SK-MEL-5 (cell line): ENCODE measurements at regions not wholly inside any gene's neighbourhood (a gene's known extent, or its start where the extent isn't known, plus 50 kb on each side); places are given as distances from the start of the nearest gene placed in this dataset.

Experiments
- DNase-seq: peaks from one replicate; pipeline ENCODE4 v3.0.0-alpha.2; 2016; ENCODE audit warnings: low read depth, low spot score
- in situ Hi-C: cut with HindIII; loops from 2 replicates; pipeline ENCODE4 v1.10.0; 2016; ENCODE audit warnings: low sequenced_read_pairs, high pct_unique_total_duplicates, low pct_unique_long_range_greater_than_20kb

DNA sequence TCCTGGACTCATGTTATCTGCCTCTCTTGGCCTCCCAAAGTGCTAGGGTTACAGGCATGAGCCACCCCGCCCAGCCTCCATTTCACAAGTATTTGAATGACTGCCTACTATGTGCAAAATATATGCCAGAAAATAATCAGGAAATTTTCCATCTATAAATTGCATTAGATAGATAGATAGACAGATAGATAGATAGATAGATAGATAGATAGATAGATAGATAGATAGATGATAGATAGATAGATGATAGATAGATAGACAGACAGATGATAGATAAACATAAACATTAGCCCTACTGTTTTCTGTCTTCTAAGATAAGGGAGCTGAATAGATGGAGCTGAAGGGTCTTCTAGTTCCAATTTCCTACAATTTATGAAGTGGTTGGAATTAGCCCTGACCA is 87.4 kb upstream of the TRIM2 start:
- in situ Hi-C loops: no loop called here
- no peak for DNase-seq

GRCh38 chr4:153117554-153117953 is 86.7 kb upstream of the TRIM2 start:
- in situ Hi-C loops: no loop called here

GRCh38 chr4:153119626-153120025 is 84.6 kb upstream of the TRIM2 start:
- in situ Hi-C loops: no loop called here
- DNase-seq: no peak

More at GRCh38 chr4:153117554-153117953, 86.7 kb upstream of the TRIM2 start:
- DNase-seq: no peak

DNA sequence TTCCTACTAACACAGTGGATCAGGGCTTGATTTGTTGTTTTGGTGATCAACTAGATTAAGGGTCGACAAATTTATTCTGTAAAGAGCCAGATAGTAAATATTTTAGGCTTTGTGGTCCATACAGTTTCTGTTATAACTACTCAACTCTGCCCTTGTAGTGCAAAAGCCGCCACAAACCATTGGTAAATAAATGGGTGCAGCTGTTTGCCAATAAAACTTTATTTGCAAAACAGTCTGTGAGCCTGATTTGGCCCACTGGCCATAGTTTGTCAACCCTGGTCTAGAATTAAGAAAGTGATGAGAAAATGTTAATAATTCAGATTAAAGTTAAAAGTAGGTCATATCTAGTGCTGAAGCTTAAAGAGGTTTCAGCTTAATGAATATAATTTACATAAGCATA is 84.0 kb upstream of the TRIM2 start:
- in situ Hi-C loops: no loop called here

GRCh38 chr4:153122855-153123254 is 81.4 kb upstream of the TRIM2 start:
- in situ Hi-C loops: no loop called here
- no peak for DNase-seq

More for the DNA sequence above, 84.0 kb upstream of the TRIM2 start:
- DNase-seq: no peak

DNA sequence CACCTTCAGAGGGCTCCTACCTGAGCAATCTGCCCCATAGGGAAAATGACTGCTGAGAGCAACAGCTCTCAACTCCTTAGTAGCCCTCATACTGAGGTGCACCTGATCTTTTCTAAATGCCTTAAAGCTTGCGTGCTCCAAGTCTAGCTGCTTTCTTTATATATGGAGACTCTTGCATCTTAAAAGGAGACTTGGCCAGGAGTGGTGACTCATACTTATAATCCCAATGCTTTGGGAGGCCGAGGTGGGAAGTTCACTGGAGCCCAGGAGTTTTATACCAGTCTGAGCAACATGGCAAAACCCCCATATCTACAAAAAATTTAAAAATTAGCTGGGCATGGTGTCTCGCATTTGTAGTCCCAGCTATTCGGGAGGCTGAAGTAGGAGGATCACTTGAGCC is 78.1 kb upstream of the TRIM2 start:
- in situ Hi-C loops: no loop called here

GRCh38 chr4:153127760-153128494 is 76.3 kb upstream of the TRIM2 start:
- DNase-seq: peak; percentile 83
- in situ Hi-C loops: no loop called here

More for the DNA sequence above, 78.1 kb upstream of the TRIM2 start:
- no peak for DNase-seq

DNA sequence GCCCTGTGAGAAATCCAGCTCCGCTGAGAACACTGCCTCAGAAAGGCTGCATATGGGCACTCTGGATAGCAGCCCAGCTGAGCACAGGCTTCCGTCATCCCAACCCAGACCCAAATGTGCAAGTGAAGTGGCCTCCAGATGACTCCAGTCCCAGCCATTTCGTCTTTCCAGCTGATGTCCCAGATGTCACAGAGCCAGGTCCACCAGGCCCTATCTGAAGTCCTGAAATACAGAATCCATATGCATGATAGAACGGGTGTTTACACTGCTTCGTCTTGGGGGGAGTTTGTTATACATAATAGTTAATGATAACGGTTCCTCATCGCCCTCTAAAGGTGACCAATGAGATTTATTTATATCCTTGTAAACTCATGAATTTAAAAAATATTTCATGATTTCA is 72.6 kb upstream of the TRIM2 start:
- DNase-seq: no peak
- in situ Hi-C loops: no loop called here

- in situ Hi-C loops: no loop called here
Measured at GRCh38 chr4:153137159-153137558, 67.1 kb upstream of the TRIM2 start.

GRCh38 chr4:153137677-153138630 is 66.3 kb upstream of the TRIM2 start:
- in situ Hi-C loops: no loop called here
- DNase-seq: no peak

More at GRCh38 chr4:153137159-153137558, 67.1 kb upstream of the TRIM2 start:
- no peak for DNase-seq

DNA sequence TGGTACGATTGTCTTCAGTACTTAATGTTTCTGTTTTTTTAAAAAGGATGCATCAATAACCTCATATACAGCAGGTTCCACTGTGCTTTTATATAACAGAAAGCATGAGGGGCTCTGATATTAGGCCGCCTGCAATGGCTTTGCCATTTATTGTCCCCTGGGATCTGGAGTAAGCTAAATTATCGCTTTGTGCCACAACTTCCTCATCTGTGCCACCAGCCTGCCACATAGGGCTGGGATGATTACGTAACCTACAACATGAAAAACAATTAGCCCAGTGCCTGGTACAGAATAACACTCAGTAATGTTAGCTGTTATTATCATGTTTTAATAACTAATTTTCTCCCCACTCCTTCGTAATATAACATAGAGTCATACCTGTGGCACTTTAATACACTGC is 65.5 kb upstream of the TRIM2 start:
- DNase-seq: no peak
- in situ Hi-C loops: no loop called here

GRCh38 chr4:153140294-153140693 is 63.9 kb upstream of the TRIM2 start:
- in situ Hi-C loops: no loop called here

GRCh38 chr4:153141238-153141637 is 63.0 kb upstream of the TRIM2 start:
- DNase-seq: no peak
- in situ Hi-C loops: no loop called here

More at GRCh38 chr4:153140294-153140693, 63.9 kb upstream of the TRIM2 start:
- DNase-seq: no peak

GRCh38 chr4:153142700-153143438 is 61.4 kb upstream of the TRIM2 start:
- peak; percentile 82 for DNase-seq
- in situ Hi-C loops: no loop called here

DNA sequence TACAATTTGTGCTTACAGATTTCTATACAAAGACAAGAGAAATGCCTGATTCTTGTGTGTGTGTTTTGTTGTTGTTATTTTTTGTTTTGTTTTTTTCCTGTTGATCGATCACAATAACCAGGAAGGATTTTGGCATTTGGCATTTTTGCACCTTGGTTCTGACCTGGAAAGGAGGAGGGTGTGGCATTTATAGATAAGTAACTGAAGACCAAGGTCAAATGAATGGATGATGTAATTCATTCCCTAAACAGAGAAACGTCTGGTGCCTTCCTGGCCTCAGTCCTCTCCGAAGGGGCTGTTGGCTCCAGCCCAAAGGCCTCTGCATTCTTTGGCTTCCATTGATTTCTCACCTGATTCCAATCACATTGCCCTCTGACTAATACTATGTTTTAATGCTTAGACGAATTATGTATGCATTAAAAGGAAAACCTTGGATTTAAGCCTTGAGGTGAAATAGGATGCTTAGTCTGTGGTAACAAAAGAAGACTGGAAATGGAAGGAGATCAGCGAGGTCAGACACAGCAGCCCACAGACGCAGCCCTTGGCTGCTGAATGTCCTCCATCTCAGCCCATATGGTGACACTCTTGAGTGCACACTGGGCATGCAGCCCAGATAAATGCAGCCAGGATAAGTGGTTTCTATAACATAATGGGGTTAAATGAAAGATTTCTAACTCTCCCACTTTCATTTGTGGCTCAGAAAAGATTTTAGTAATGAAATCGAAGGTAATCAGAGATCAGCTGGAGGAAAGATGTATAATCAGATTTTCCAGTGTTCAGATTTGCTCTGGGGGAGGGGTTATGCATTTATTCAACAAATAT is 60.5 kb upstream of the TRIM2 start:
- in situ Hi-C loops: no loop called here
- peak; percentile 59 for DNase-seq

DNA sequence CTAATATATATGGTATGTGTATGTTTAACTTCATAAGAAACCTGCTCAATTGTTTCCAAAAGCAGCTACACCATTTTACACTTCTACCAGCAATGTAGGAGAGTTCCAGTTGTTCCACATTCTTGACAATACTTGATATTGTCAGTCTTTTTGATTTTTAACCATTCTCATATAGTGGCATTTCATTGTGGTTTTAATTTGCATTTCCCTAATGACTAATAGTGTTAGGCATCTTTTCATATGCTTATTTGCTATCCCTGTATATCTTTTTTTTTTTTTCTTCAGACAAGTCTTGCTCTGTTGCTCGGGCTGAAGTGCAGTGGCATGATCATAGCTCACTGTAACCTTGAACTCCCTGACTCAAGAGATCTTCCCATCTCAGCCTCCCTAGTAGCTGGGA is 58.2 kb upstream of the TRIM2 start:
- no peak for DNase-seq
- in situ Hi-C loops: no loop called here

- in situ Hi-C loops: no loop called here
- no peak for DNase-seq
Measured at GRCh38 chr4:153146961-153147360, 57.3 kb upstream of the TRIM2 start.
